Mucosa of rectum (tissue), 2 donors: ENCODE measurements at regions not wholly inside any gene's neighbourhood (a gene's known extent, or its start where the extent isn't known, plus 50 kb on each side); places are given as distances from the start of the nearest gene placed in this dataset.

ENCODE experiments used
- H3K27ac ChIP-seq, 2 donors: one replicate each; pipeline ENCODE4 v1.7.0; 2013; ENCODE audit warnings: inconsistent platforms in 2 of 2, low read depth in 2 of 2, low read length in 2 of 2
- H3K27me3 ChIP-seq, 2 donors: one replicate each; pipeline ENCODE4 v1.7.0; 2013; ENCODE audit warnings: low read length in 2 of 2; ENCODE audit not compliant: control insufficient read depth in 2 of 2, insufficient read depth in 2 of 2
- H3K36me3 ChIP-seq, 2 donors: one replicate each; pipeline ENCODE4 v1.7.0; 2013; ENCODE audit warnings: low read length in 2 of 2; ENCODE audit not compliant: control insufficient read depth in 2 of 2, insufficient read depth in 2 of 2
- H3K4me1 ChIP-seq, 2 donors: one replicate each; pipeline ENCODE4 v1.7.0; 2013; ENCODE audit warnings: low read length in 2 of 2, mild to moderate bottlenecking in 1 of 2; ENCODE audit not compliant: control insufficient read depth in 2 of 2, insufficient read depth in 2 of 2
- H3K4me3 ChIP-seq, 2 donors: one replicate each; pipeline ENCODE4 v1.7.0; 2013; ENCODE audit warnings: low read length in 2 of 2
- H3K9ac ChIP-seq, 2 donors: one replicate each; pipeline ENCODE4 v1.7.0; 2013; ENCODE audit warnings: low read length in 2 of 2, low read depth in 1 of 2, mild to moderate bottlenecking in 1 of 2
- H3K9me3 ChIP-seq, 2 donors: one replicate each; pipeline ENCODE4 v1.7.0; 2013; ENCODE audit warnings: low read length in 2 of 2; ENCODE audit not compliant: control insufficient read depth in 2 of 2
- donor health status: healthy.
- donor health status: Normal muscosa, but diverticular disease.

- Histone ChIP-seq H3K9ac (no peak overlapping the region), H3K9me3 (no peaks in the 10 kb centered on the region), H3K4me1 (no peaks in the 10 kb centered on the region), H3K27ac (no peak overlapping the region), H3K36me3 (no peaks in the 10 kb centered on the region), H3K27me3 (no peaks in the 10 kb centered on the region), H3K4me3 (no peak overlapping the region)
Observed at GRCh38 chr12:115424003-115424402, 740.0 kb upstream of the TBX3 start.

DNA sequence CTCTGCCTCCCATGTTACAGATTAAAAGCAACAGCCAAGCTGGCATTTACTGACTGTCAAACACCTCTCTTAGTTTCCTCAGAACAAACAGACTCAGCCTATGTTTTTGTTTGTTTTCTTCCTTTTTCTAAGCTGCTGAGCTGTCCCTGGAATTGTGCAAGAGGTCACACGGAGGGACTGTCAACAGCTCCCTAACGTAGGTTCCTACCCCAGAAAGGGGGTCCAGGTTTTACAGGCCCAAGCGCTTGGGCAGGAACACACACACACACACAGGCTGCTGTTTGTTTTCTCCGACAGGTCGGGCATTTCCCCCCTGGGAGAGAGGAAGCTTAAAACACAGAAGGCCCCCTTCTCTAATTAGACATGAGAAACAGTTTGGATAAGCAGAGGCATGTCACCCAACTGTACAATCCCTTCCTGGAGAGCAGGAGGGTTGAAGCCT, 739.6 kb upstream of the TBX3 start:
- Histone ChIP-seq H3K4me3 (no peak overlapping the region), H3K4me1 (no peaks in the 10 kb centered on the region), H3K9ac (no peak overlapping the region), H3K9me3 (no peaks in the 10 kb centered on the region), H3K27me3 (no peaks in the 10 kb centered on the region), H3K27ac (no peak overlapping the region), H3K36me3 (no peaks in the 10 kb centered on the region)

DNA sequence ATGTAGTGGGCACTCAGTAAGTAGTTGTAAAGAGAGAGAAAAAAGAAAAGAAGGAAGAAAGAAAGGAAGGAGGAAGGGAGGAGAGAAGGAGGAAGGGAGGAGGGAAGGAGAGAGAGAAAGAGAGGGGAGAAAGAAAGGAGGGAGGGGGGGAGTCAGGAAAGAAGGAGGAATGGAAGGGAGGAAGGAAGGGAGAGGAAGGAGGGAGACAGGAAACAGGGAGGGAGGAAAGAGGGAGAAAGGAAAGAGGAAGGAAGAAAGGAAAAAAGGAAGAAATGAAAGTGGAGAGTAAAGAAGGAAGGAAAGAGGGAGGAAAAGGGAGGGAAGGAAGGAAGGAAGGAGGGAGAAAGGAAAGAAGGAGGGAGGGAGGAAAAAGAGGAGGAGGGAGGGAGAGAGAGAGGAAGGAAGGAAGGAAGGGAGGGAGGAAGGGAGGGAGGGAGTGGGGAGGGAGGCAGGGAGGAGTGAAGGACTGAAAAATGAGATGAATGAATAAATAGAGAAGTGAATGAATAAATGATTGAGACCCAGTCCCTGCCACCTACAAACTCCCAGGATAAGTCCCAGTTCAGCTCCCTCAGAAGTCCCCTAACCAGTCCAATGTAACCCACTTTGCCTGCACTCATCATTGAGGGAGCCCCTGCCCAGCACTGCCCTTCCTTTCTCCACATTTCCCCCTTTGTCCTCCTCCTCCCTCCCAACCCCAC, 739.0 kb upstream of the TBX3 start:
- Histone ChIP-seq H3K4me1 (no peaks in the 10 kb centered on the region), H3K9me3 (no peaks in the 10 kb centered on the region), H3K36me3 (no peaks in the 10 kb centered on the region), H3K4me3 (no peak overlapping the region), H3K27ac (no peak overlapping the region), H3K9ac (no peak overlapping the region), H3K27me3 (no peaks in the 10 kb centered on the region)

DNA sequence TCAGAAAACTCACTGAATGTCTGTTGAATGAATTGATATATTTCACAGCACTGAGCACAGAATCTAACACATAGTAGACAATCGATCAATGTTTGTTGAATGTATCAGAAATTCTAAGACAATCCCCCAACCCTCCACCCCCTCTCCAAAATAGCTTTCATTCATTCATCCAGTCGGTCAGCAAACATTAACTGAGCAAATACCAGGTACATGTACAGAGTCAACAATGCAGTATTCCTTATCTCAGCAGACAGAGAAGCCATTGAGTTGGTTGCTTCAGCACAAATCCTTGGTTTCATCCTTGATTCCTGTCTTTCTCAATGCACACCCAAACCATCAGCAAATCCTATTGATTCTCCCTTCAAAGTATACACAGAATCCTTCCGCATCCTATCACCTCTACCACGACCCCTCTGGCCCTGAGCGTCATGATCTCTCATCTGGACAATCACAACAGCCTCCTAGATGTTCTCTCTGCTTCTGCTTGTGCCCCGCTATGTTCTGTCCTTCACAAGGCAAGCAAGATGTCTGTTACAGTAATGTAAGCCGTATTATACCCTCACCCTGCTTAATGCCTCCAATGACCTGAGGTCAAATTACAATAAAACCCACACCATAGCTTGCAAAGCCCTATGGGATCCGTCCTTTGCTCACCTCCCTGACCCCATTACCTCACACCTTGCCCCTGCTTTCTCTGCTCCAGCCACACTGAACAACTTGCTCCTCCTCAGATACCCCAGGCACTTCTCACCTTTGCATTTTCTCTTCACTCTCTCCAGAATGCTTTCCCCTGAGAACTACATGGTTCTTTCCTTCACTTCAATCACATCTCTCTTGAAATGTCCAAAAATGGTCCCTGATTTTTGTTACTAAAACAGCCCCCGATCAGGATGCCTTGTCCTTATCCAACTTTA, 738.1 kb upstream of the TBX3 start:
- no peaks in the 10 kb centered on the region for H3K36me3 ChIP-seq
- H3K9ac ChIP-seq, result no peak overlapping the region
- no peak overlapping the region for H3K4me3 ChIP-seq
- no peaks in the 10 kb centered on the region for H3K9me3 ChIP-seq
- no peak overlapping the region for H3K27ac ChIP-seq
- no peaks in the 10 kb centered on the region for H3K27me3 ChIP-seq
- no peaks in the 10 kb centered on the region for H3K4me1 ChIP-seq

GRCh38 chr12:115421350-115421749, 737.4 kb upstream of the TBX3 start:
- no peak overlapping the region for H3K27ac ChIP-seq
- H3K36me3 ChIP-seq, result no peaks in the 10 kb centered on the region
- H3K9ac ChIP-seq, result no peak overlapping the region
- no peak overlapping the region for H3K4me3 ChIP-seq
- no peaks in the 10 kb centered on the region for H3K9me3 ChIP-seq
- no peaks in the 10 kb centered on the region for H3K4me1 ChIP-seq
- no peaks in the 10 kb centered on the region for H3K27me3 ChIP-seq

DNA sequence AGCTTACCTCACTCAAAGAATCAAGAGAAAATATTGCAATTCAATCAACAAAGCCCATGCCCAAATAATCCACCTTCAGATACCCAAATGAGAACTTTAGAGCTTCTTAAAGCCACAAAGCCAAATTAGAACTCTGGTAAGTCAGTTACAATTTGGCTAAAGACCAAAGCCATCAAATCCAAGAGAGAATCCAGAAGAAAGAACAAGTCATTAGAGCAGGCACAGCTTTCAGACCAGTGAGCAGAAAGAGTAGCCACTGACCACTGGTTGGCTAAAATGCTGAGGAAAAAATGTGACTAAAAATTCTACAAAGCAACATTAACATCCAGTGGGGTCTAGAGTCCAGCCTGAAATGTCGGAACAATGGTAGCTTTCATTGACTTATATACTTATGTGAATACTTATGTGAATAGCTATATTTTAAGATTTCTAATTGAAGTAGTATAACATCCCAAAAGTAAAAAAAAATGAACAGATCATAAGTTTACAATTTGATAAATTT, 735.2 kb upstream of the TBX3 start:
- no peak overlapping the region for H3K9ac ChIP-seq
- no peak overlapping the region for H3K4me3 ChIP-seq
- no peak overlapping the region for H3K27ac ChIP-seq
- H3K27me3 ChIP-seq, result no peaks in the 10 kb centered on the region
- H3K9me3 ChIP-seq, result no peaks in the 10 kb centered on the region
- H3K36me3 ChIP-seq, result no peaks in the 10 kb centered on the region
- H3K4me1 ChIP-seq, result no peaks in the 10 kb centered on the region

GRCh38 chr12:115417610-115418009, 733.6 kb upstream of the TBX3 start:
- H3K9ac ChIP-seq, result no peak overlapping the region
- no peak overlapping the region for H3K27ac ChIP-seq
- H3K27me3 ChIP-seq, result no peaks in the 10 kb centered on the region
- no peaks in the 10 kb centered on the region for H3K36me3 ChIP-seq
- no peaks in the 10 kb centered on the region for H3K9me3 ChIP-seq
- no peaks in the 10 kb centered on the region for H3K4me1 ChIP-seq
- H3K4me3 ChIP-seq, result no peak overlapping the region

GRCh38 chr12:115416869-115417268, 732.9 kb upstream of the TBX3 start:
- Histone ChIP-seq H3K36me3 (no peaks in the 10 kb centered on the region), H3K27ac (no peak overlapping the region), H3K4me1 (no peaks in the 10 kb centered on the region), H3K4me3 (no peak overlapping the region), H3K9me3 (no peaks in the 10 kb centered on the region), H3K27me3 (no peaks in the 10 kb centered on the region), H3K9ac (no peak overlapping the region)

DNA sequence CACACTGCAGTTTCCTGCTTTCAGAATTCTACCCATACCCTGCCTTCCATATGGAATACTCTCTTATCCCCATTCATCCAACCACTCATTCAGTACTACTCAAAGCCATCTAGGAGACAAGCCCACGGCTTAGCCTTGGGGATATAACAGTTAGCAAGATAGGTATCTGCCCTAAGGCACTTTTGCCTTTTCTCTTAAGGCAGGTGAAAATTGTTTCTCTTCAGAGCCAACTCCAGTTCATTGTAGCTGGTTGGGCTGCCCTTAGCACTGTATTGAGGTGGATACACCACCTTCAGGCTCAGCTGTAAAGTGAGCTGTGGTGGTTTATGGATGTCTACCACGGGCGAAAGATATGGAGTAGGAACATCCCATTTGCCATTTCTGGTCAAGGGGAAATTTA, 729.7 kb upstream of the TBX3 start:
- Histone ChIP-seq H3K9ac (no peak overlapping the region), H3K27me3 (no peaks in the 10 kb centered on the region), H3K36me3 (no peaks in the 10 kb centered on the region), H3K27ac (no peak overlapping the region), H3K9me3 (no peaks in the 10 kb centered on the region), H3K4me1 (no peaks in the 10 kb centered on the region), H3K4me3 (no peak overlapping the region)

GRCh38 chr12:115412831-115413230, 728.9 kb upstream of the TBX3 start:
- Histone ChIP-seq H3K4me3 (no peak overlapping the region), H3K27me3 (no peaks in the 10 kb centered on the region), H3K27ac (no peak overlapping the region), H3K36me3 (no peaks in the 10 kb centered on the region), H3K9ac (no peak overlapping the region), H3K9me3 (no peaks in the 10 kb centered on the region), H3K4me1 (no peaks in the 10 kb centered on the region)
